ENCODE measurements at regions not wholly inside any gene's neighbourhood (a gene's known extent, or its start where the extent isn't known, plus 50 kb on each side); places are given as distances from the start of the nearest gene placed in this dataset.

GRCh38 chr3:30188713-30189112, 417.7 kb upstream of the TGFBR2 start:
- TF ChIP-seq CTCF (IDR thresholded peaks at IDR 0.05) (no peak), POLR2A (IDR thresholded peaks at IDR 0.05) (no peak)

Measured in Peyer's patch (tissue), 4 donors.